OCI-LY1 (cell line): ENCODE measurements at regions not wholly inside any gene's neighbourhood (a gene's known extent, or its start where the extent isn't known, plus 50 kb on each side); places are given as distances from the start of the nearest gene placed in this dataset.

Source experiments
- H2AFZ ChIP-seq: fragments of 200-600 bp; sonication (generic), shearing (Covaris generic); 2 replicates; pipeline ENCODE4 v1.6.0; 2014; ENCODE audit warnings: antibody characterized with exemption, mild to moderate bottlenecking, low read length
- H3F3A ChIP-seq: fragments of 200-600 bp; sonication (generic), shearing (Covaris generic); 2 replicates; pipeline ENCODE4 v1.6.0; 2014; ENCODE audit warnings: mild to moderate bottlenecking, antibody characterized with exemption, low read length, moderate library complexity; ENCODE audit not compliant: insufficient read depth
- H3K27ac ChIP-seq: fragments of 200-600 bp; sonication (generic); 2 replicates; pipeline ENCODE4 v1.5.1; 2014; ENCODE audit warnings: low read length, mixed run types, mild to moderate bottlenecking, low read depth; ENCODE audit not compliant: poor library complexity, severe bottlenecking
- H3K27me3 ChIP-seq: fragments of 200-600 bp; sonication (generic); 2 replicates; pipeline ENCODE4 v1.6.0; 2014; ENCODE audit warnings: antibody characterized with exemption, mild to moderate bottlenecking, low read length, moderate library complexity; ENCODE audit not compliant: insufficient read depth
- H3K36me3 ChIP-seq: fragments of 200-600 bp; sonication (generic); 2 replicates; pipeline ENCODE4 v1.6.1; 2014; ENCODE audit warnings: mild to moderate bottlenecking, antibody characterized with exemption, low read length, moderate library complexity, mixed read lengths; ENCODE audit not compliant: insufficient read depth
- H3K4me1 ChIP-seq: fragments of 200-600 bp; sonication (generic); 2 replicates; pipeline ENCODE4 v1.5.1; 2014; ENCODE audit warnings: mild to moderate bottlenecking, low read length, moderate library complexity; ENCODE audit not compliant: insufficient read depth, severe bottlenecking
- H3K4me2 ChIP-seq: fragments of 200-600 bp; sonication (generic), shearing (Covaris generic); 2 replicates; pipeline ENCODE4 v1.6.1; 2014; ENCODE audit warnings: low read length
- H3K4me3 ChIP-seq: fragments of 200-600 bp; sonication (generic); 2 replicates; pipeline ENCODE4 v1.5.1; 2014; ENCODE audit warnings: low read length, low read depth, mild to moderate bottlenecking, mixed read lengths; ENCODE audit not compliant: poor library complexity, severe bottlenecking
- H3K79me2 ChIP-seq: fragments of 200-600 bp; shearing (Covaris generic); 2 replicates; pipeline ENCODE4 v1.6.1; 2016; ENCODE audit warnings: mixed run types, low read length, mixed read lengths; ENCODE audit not compliant: insufficient read depth
- H3K9ac ChIP-seq: fragments of 200-600 bp; sonication (generic), shearing (Covaris generic); 2 replicates; pipeline ENCODE4 v1.6.1; 2014; ENCODE audit warnings: mild to moderate bottlenecking, low read length, mixed read lengths
- H3K9me2 ChIP-seq: fragments of 200-600 bp; sonication (generic), shearing (Covaris generic); 2 replicates; pipeline ENCODE4 v1.6.1; 2014; ENCODE audit warnings: low read depth, mild to moderate bottlenecking, low read length, mixed read lengths
- H3K9me3 ChIP-seq: fragments of 200-600 bp; shearing (Covaris generic); 2 replicates; pipeline ENCODE4 v1.6.1; 2014; ENCODE audit warnings: low read length, mixed read lengths
- H4K20me1 ChIP-seq: fragments of 200-600 bp; sonication (generic), shearing (Covaris generic); 2 replicates; pipeline ENCODE4 v1.6.0; 2016; ENCODE audit warnings: mild to moderate bottlenecking, low read length; ENCODE audit not compliant: insufficient read depth
- EZH2 ChIP-seq: fragments of 200-600 bp; sonication (generic), shearing (Covaris generic); IDR thresholded peaks from 2 replicates; pipeline ENCODE4 v1.8.0; 2017; ENCODE audit warnings: borderline replicate concordance, mixed run types, mild to moderate bottlenecking, antibody characterized with exemption, low read length, moderate library complexity, mixed read lengths
- TF ChIP-seq, protein P1 (sequence below): fragments of 200-600 bp; sonication (generic), shearing (Covaris generic); IDR thresholded peaks from 2 replicates; pipeline ENCODE4 v1.5.1; 2017; ENCODE audit warnings: mild to moderate bottlenecking, antibody characterized with exemption, low read length, moderate library complexity, mixed read lengths

DNA sequence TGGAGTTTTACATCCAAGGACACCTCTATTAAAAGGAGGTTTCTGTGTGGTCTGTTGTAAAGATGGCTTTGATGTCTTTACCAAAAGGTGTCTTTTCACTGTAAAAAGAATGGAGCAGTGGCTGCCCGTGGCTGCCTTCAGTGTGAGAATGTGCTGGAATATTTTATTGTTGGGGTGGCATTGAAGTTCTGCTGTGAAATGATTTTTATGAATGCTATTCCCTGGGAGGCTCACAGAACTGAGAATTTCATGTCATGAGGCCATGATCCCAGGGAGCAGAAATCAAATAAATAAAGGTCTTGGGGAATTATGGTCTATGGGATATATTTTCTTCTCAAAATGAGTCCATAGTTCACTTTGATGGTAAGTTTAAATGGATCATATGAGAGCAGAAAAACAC is 425.2 kb upstream of the ZNF608 start:
- no peak for TF ChIP-seq EZH2
- TF ChIP-seq, protein P1, sequence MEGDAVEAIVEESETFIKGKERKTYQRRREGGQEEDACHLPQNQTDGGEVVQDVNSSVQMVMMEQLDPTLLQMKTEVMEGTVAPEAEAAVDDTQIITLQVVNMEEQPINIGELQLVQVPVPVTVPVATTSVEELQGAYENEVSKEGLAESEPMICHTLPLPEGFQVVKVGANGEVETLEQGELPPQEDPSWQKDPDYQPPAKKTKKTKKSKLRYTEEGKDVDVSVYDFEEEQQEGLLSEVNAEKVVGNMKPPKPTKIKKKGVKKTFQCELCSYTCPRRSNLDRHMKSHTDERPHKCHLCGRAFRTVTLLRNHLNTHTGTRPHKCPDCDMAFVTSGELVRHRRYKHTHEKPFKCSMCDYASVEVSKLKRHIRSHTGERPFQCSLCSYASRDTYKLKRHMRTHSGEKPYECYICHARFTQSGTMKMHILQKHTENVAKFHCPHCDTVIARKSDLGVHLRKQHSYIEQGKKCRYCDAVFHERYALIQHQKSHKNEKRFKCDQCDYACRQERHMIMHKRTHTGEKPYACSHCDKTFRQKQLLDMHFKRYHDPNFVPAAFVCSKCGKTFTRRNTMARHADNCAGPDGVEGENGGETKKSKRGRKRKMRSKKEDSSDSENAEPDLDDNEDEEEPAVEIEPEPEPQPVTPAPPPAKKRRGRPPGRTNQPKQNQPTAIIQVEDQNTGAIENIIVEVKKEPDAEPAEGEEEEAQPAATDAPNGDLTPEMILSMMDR: no peak
- H3K27ac ChIP-seq: no peak overlapping the region

DNA sequence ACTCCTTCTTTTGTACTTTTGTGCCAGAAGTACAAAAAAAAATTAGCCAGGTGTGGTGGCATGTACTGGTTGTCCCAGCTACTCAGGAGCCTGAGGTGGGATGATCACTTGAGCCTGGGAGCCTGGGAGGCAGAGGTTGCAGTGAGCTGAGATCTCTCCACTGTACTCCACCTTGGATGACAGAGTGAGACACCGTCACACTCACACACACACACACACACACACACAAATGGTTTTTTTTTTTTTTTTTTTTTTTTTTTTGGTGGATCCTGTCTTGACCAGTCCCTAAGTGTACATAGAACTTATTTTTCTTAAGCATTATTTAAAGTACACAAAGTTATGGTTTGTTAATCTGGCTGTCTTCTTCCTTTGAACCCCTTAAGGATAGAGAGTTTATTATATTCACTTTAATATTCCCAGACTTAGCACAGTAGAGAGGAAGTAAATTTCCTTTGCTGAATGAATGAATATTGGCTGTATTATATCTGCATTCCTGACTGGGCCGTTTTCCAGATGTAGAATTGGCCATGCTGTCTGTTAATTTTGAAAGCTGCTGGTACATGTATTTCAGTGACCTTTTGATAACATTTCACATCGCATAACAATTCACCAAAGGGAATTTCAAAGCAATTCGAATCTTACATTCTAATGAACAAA is 429.0 kb upstream of the ZNF608 start:
- TF ChIP-seq EZH2: no peak
- TF ChIP-seq, protein P1: no peak
- Histone ChIP-seq H4K20me1 (no peaks in the 10 kb centered on the region), H2AFZ (no peak overlapping the region), H3K9ac (no peak overlapping the region), H3K9me3 (peaks cover 5% of the 10 kb centered on the region; the same call in 1 of the 2 replicates), H3K36me3 (no peaks in the 10 kb centered on the region), H3K4me2 (no peak overlapping the region), H3K27ac (no peak overlapping the region), H3F3A (no peaks in the 10 kb centered on the region), H3K9me2 (no peaks in the 10 kb centered on the region), H3K4me1 (no peaks in the 10 kb centered on the region), H3K4me3 (no peak overlapping the region), H3K27me3 (no peaks in the 10 kb centered on the region), H3K79me2 (no peaks in the 10 kb centered on the region)

More for the DNA sequence above, 425.2 kb upstream of the ZNF608 start:
- Histone ChIP-seq H3K79me2 (no peaks in the 10 kb centered on the region), H3K9me3 (peaks cover 4% of the 10 kb centered on the region; the same call in 1 of the 2 replicates), H2AFZ (no peak overlapping the region), H3K4me1 (no peaks in the 10 kb centered on the region), H4K20me1 (no peaks in the 10 kb centered on the region), H3K4me3 (no peak overlapping the region), H3K9ac (no peak overlapping the region), H3K4me2 (no peak overlapping the region), H3K27me3 (no peaks in the 10 kb centered on the region), H3K36me3 (no peaks in the 10 kb centered on the region), H3K9me2 (no peaks in the 10 kb centered on the region), H3F3A (no peaks in the 10 kb centered on the region)

DNA sequence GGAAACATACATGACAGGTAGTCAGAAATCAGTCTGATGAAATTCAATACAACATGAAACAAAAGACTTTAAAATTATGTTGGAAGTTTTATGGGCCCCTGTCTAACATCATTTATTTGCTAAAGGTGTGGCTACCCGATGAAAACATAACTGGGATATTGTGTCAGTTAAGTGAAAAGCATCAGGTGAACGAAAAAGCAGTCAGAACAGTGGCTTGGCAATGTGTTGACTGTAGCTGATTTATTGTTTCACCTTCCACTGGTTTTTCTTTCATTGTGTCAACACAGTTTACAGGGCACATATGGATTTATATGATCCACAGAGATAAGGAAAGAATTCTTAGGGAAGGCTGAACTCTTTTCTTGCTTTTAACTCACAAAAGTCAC is 429.6 kb upstream of the ZNF608 start:
- Histone ChIP-seq H4K20me1 (no peaks in the 10 kb centered on the region), H2AFZ (no peak overlapping the region), H3K4me3 (no peak overlapping the region), H3F3A (no peaks in the 10 kb centered on the region), H3K4me1 (no peaks in the 10 kb centered on the region), H3K79me2 (no peaks in the 10 kb centered on the region), H3K9ac (no peak overlapping the region), H3K27ac (no peak overlapping the region), H3K27me3 (no peaks in the 10 kb centered on the region), H3K9me2 (no peaks in the 10 kb centered on the region), H3K4me2 (no peak overlapping the region), H3K36me3 (no peaks in the 10 kb centered on the region), H3K9me3 (peaks cover 5% of the 10 kb centered on the region; the same call in 1 of the 2 replicates)
- TF ChIP-seq, protein P1: no peak
- TF ChIP-seq EZH2: no peak
